ENCODE measurements at regions not wholly inside any gene's neighbourhood (a gene's known extent, or its start where the extent isn't known, plus 50 kb on each side); places are given as distances from the start of the nearest gene placed in this dataset.

- no peak for DNase-seq
Measured at GRCh38 chr1:87685311-87686135, 356.8 kb downstream of the LMO4 start.

DNA sequence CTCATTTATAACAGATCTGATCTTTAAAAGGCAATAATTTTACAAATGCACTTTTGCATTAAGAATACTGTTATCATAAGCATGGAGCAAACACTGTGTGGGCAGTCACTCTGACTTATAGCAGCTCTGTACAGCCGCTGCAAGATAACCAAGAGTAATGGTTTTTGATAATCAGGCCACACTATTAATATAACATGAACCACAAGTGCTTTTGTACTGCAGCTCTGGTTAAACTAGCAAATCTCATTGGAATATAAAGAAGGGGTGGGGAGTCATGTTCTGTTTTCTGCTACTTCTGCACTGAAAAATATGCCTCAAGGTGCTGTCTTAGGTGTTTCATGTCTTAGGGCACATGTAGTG, 357.4 kb downstream of the LMO4 start:
- DNase-seq = no peak

GRCh38 chr1:87686671-87687070, 358.0 kb downstream of the LMO4 start:
- no peak for DNase-seq

GRCh38 chr1:87688136-87688535, 359.5 kb downstream of the LMO4 start:
- DNase-seq = no peak

DNA sequence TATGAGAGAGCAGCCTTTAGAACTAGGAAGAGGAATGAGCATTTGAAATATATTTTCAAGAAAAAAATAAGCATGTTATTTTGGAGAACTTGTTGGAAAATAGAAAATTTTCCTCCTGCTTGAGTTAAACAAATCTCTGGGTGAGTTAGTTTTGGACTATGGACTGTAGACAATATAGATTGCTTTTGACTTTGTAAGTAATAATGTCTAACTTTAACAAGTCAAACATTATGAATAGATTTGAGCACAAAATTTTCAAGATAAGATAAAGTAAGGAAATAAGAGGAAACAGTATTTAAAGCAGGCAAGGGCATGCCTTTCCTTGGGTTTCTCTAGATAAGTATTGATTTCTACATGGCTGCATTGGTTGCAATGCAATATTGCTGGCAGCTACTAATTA, 360.8 kb downstream of the LMO4 start:
- no peak for DNase-seq

GRCh38 chr1:87696483-87696882, 367.8 kb downstream of the LMO4 start:
- no peak for DNase-seq

- DNase-seq = no peak
Measured at GRCh38 chr1:87702455-87702854, 373.8 kb downstream of the LMO4 start.

DNA sequence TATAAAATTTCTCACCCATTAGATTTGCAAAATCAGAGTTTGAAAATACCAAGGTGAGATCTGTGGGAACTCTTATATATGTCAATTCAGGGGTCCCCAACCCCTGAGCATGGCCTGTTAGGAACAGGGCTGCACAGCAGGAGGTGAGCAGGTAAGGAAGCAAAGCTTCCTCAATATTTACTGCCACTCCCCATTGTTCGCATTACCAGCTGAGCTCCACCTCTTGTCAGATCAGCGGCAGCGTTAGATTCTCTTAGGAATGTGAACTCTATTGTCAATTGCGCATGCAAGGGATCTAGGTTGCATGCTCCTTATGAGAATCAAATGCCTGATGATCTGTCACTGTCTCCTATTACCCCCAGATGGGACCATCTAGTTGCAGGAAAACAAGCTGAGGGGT, 376.6 kb downstream of the LMO4 start:
- no peak for DNase-seq

- no peak for DNase-seq
Measured at GRCh38 chr1:87706203-87706602, 377.5 kb downstream of the LMO4 start.

GRCh38 chr1:87706779-87707228, 378.1 kb downstream of the LMO4 start:
- DNase-seq = no peak

- DNase-seq = no peak
Measured at GRCh38 chr1:87707411-87707810, 378.7 kb downstream of the LMO4 start.

GRCh38 chr1:87712261-87713010, 383.8 kb downstream of the LMO4 start:
- DNase-seq = no peak

- DNase-seq = no peak
Measured at GRCh38 chr1:87714278-87714677, 385.6 kb downstream of the LMO4 start.

- no peak for DNase-seq
Measured at GRCh38 chr1:87715052-87715451, 386.4 kb downstream of the LMO4 start.

GRCh38 chr1:87715471-87715870, 386.8 kb downstream of the LMO4 start:
- no peak for DNase-seq

DNA sequence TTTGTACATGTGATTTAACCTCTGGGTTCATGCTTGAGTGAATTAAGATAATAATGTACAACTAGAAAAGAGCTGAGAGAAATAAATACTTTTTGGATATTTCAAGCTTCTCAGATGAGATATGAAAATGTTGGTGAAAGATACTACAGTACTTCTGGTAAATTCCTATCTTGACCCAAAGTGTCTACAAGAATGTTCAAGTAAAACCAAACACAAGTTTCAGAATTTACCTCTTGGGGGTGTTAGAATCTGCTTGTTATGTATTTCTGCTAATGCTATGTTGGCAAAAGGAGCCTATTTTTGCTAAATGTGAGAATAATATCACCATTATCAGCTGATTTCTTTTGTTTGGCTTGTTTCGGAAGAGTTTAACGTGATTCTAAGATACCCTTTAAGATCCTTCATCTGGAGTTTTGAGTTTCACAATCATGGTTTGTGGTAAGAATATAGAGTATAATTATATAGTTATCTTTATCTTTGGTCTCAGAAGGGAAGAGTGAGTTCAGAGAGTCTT, 388.5 kb downstream of the LMO4 start:
- no peak for DNase-seq

- DNase-seq = no peak
Measured at GRCh38 chr1:87718241-87718950, 389.7 kb downstream of the LMO4 start.

DNA sequence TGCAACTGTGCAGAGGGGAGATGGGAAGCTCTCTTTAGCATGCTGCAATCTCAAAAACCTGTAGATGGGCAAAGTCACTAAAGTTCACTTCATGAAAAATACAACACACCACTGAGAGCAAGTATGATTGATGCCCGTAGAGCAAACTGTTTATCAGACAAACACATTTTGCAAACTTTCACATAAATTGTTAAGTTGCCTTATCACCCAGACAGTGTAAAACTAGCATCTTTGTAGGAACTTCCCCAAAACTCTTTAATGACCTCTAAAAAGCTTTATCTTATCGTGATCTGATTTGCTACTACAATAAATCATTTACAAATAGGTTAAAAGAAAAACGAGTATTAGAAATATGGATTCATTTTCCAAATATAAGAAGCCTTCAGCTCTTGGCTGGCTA, 391.0 kb downstream of the LMO4 start:
- no peak for DNase-seq

GRCh38 chr1:87720561-87720960, 391.9 kb downstream of the LMO4 start:
- DNase-seq = no peak

- no peak for DNase-seq
Measured at GRCh38 chr1:87723193-87723592, 394.5 kb downstream of the LMO4 start.

DNA sequence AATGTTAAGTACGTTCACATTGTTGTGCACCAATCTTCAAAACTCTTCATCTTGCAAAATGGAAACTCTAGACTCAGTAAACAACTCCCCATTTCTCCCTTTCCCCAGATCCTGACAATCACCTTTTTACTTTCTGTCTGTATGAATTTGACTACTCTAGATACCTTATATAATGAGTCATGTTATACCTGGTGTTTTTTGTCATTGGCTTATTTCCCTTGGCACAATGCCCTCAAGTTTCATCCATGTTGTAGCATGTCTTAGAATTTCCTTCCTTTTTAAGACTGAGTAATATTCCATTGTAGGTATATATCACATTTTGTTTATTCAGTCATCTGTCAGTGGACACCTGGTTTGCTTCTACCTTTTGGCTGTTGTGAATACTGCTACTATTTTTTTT, 399.5 kb downstream of the LMO4 start:
- no peak for DNase-seq

- DNase-seq = no peak
Measured at GRCh38 chr1:87730274-87731216, 401.9 kb downstream of the LMO4 start.

Data from activated gamma-delta T cell treated with Interleukin-2 at 50 U/mL for 16 hours (primary cell).